Endothelial cell of umbilical vein (primary cell): ENCODE measurements at regions not wholly inside any gene's neighbourhood (a gene's known extent, or its start where the extent isn't known, plus 50 kb on each side); places are given as distances from the start of the nearest gene placed in this dataset.

Experiments used
- BruUV-seq: library from RNA; stranded (reverse); fragments of 400-500 nt; replicated peaks from 2 replicates; lab custom pipeline; 2021; lab: Mats Ljungman, UMichigan
- CTCF ChIA-PET: fragments of 300-600, 350-600 bp; sonication (Branson Sonifier 250); formaldehyde crosslinking; loops from one replicate; lab custom pipeline; 2021; ENCODE audit warnings: antibody characterized with exemption, inconsistent platforms; lab: Charles Lee
- POLR2A ChIA-PET: fragments of 300-600, 350-600 bp; sonication (Branson Sonifier 250); formaldehyde crosslinking; loops from one replicate; lab custom pipeline; 2021; ENCODE audit warnings: antibody characterized with exemption, inconsistent platforms; lab: Charles Lee
- DNase-seq: peaks from one replicate; pipeline ENCODE4 v3.0.0-alpha.2; 2011; ENCODE audit warnings: low read depth, low spot score
- FAIRE-seq: peaks from 2 replicates; lab custom pipeline; 2011; peaks lifted over from hg19 to GRCh38; lab: Jason Lieb, UNC
- H2AFZ ChIP-seq: 2 replicates; pipeline ENCODE4 v1.6.0; 2012; ENCODE audit warnings: low read depth, low read length, control low read depth, inconsistent platforms
- H3K27ac ChIP-seq: 2 replicates; pipeline ENCODE4 v1.5.1; 2011; ENCODE audit warnings: low read depth, mild to moderate bottlenecking, control low read depth, low read length, moderate library complexity; ENCODE audit not compliant: insufficient read depth
- H3K27me3 ChIP-seq, 2 experiments: 2 replicates each; pipeline versions ENCODE4 v1.6.0 to v1.6.1; 2011; ENCODE audit warnings: low read length in 2 of 2, mixed read lengths in 1 of 2; ENCODE audit not compliant: control insufficient read depth in 2 of 2, insufficient read depth in 2 of 2
- H3K36me3 ChIP-seq, 2 experiments: 2 replicates in 1 of 2; 3 replicates in 1 of 2; pipeline ENCODE4 v1.5.1; 2011; ENCODE audit warnings: low read length in 2 of 2, mild to moderate bottlenecking in 1 of 2, moderate library complexity in 1 of 2; ENCODE audit not compliant: control insufficient read depth in 2 of 2, insufficient read depth in 2 of 2; ENCODE audit errors: extremely low read depth in 1 of 2
- H3K4me1 ChIP-seq: 3 replicates; pipeline ENCODE4 v1.5.1; 2011; ENCODE audit warnings: mild to moderate bottlenecking, low read length; ENCODE audit not compliant: control insufficient read depth, insufficient read depth; ENCODE audit errors: extremely low read depth
- H3K4me2 ChIP-seq: 2 replicates; pipeline ENCODE4 v1.6.1; 2011; ENCODE audit warnings: low read length, control low read depth, mixed read lengths; ENCODE audit not compliant: insufficient read depth
- H3K4me3 ChIP-seq, 3 experiments: fragments of 200-600 bp in 1 of 3; sonication (generic), shearing (Covaris generic) in 1 of 3; replicated peaks in 1 of 3; 2 replicates each; pipeline ENCODE4 v1.5.1; 2011 to 2016; ENCODE audit warnings: control low read depth in 3 of 3, low read length in 3 of 3, mild to moderate bottlenecking in 2 of 3, inconsistent platforms in 1 of 3, low read depth in 1 of 3, moderate library complexity in 1 of 3; ENCODE audit not compliant: insufficient read depth in 1 of 3
- H3K79me2 ChIP-seq: 2 replicates; pipeline ENCODE4 v1.6.0; 2012; ENCODE audit warnings: low read length, inconsistent platforms; ENCODE audit not compliant: control insufficient read depth, insufficient read depth
- H3K9ac ChIP-seq: replicated peaks from 2 replicates; pipeline ENCODE3; 2011; ENCODE audit warnings: low read length, control low read depth; ENCODE audit not compliant: insufficient read depth; ENCODE audit errors: extremely low read depth
- H3K9me1 ChIP-seq: replicated peaks from 3 replicates; pipeline ENCODE4 v1.6.0; 2011; ENCODE audit warnings: mild to moderate bottlenecking, low read length; ENCODE audit not compliant: control insufficient read depth, insufficient read depth; ENCODE audit errors: extremely low read depth
- H3K9me3 ChIP-seq: replicated peaks from 2 replicates; pipeline ENCODE4 v1.5.1; 2012; ENCODE audit warnings: low read length, inconsistent platforms; ENCODE audit not compliant: control insufficient read depth, insufficient read depth
- H4K20me1 ChIP-seq: replicated peaks from 2 replicates; pipeline ENCODE3; 2011; ENCODE audit warnings: mild to moderate bottlenecking, low read length; ENCODE audit not compliant: control insufficient read depth, insufficient read depth; ENCODE audit errors: extremely low read depth
- CTCF ChIP-seq, 2 donors: IDR thresholded peaks; 1 replicate in 1 of 2; 2 replicates in 1 of 2; pipeline ENCODE4 v1.5.1; 2011; ENCODE audit warnings: low read length in 2 of 2, mild to moderate bottlenecking in 2 of 2, moderate library complexity in 2 of 2, control low read depth in 1 of 2, inconsistent platforms in 1 of 2, low read depth in 1 of 2; ENCODE audit not compliant: insufficient read depth in 1 of 2; ENCODE audit errors: extremely low read depth in 1 of 2
- EZH2 ChIP-seq: IDR thresholded peaks from 2 replicates; pipeline ENCODE4 v1.6.1; 2012; ENCODE audit warnings: borderline replicate concordance, low read depth, mild to moderate bottlenecking, moderate library complexity, low read length, inconsistent platforms; ENCODE audit not compliant: severe bottlenecking
- FOS ChIP-seq: IDR thresholded peaks from 2 replicates; pipeline ENCODE4 v1.6.1; 2011; ENCODE audit warnings: mild to moderate bottlenecking, low read length, moderate library complexity, borderline replicate concordance; ENCODE audit not compliant: insufficient read depth
- GATA2 ChIP-seq: IDR thresholded peaks from 2 replicates; pipeline ENCODE4 v1.7.0; 2011; ENCODE audit warnings: low read depth, mild to moderate bottlenecking, moderate library complexity, mixed read lengths, low read length; ENCODE audit not compliant: insufficient read length, insufficient read depth
- JUN ChIP-seq: IDR thresholded peaks from 2 replicates; pipeline ENCODE4 v1.6.1; 2011; ENCODE audit warnings: borderline replicate concordance, low read depth; ENCODE audit not compliant: insufficient read length, insufficient read depth
- MYC ChIP-seq: IDR thresholded peaks from one replicate; pipeline ENCODE4 v1.6.1; 2011; ENCODE audit warnings: mild to moderate bottlenecking, low read depth, low read length
- POLR2A ChIP-seq: IDR thresholded peaks from 2 replicates; pipeline ENCODE4 v1.6.1; 2012; ENCODE audit warnings: low read depth, mild to moderate bottlenecking, control low read depth, low read length
- POLR2AphosphoS5 ChIP-seq: IDR thresholded peaks from 2 replicates; pipeline ENCODE4 v1.6.1; 2012; ENCODE audit warnings: low read depth, mild to moderate bottlenecking, control low read depth, low read length, moderate library complexity; ENCODE audit not compliant: insufficient read depth
- dilution Hi-C: fragments of 300-500 bp; cut with MboI; formaldehyde crosslinking; loops from one replicate; pipeline ENCODE4 v1.15.0; 2019; ENCODE audit warnings: low sequenced_read_pairs; ENCODE audit not compliant: extremely low pct_ligation_motif_present
- intact Hi-C: fragments of 100-400 bp; cut with micrococcal nuclease; formaldehyde crosslinking; loops from one replicate; pipeline ENCODE4 v1.10.0; 2022
- TF ChIP-seq, protein P1 (sequence below): IDR thresholded peaks from 2 replicates; pipeline ENCODE4 v1.6.1; 2011; ENCODE audit not compliant: insufficient read depth, insufficient read length

GRCh38 chr6:48754641-48755040, 643.6 kb upstream of the PTCHD4 start:
- no peaks in the 10 kb centered on the region for H3K27me3 ChIP-seq
- TF ChIP-seq GATA2 (no peak), JUN (no peak), EZH2 (no peak), POLR2AphosphoS5 (no peak), CTCF (IDR thresholded peaks at IDR 0.05; ENCODE audit: extremely low read depth in 1 of 2, insufficient read depth in 1 of 2, low read depth in 1 of 2, low read length in 2 of 2) (no peak), FOS (no peak), POLR2A (no peak), MYC (no peak)
- TF ChIP-seq, protein P1, sequence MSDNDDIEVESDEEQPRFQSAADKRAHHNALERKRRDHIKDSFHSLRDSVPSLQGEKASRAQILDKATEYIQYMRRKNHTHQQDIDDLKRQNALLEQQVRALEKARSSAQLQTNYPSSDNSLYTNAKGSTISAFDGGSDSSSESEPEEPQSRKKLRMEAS, result no peak
- ChIA-PET CTCF (interaction anchor here (1.2 kb wide), 1 partner anchor 11 kb away, joined by 9 read pairs; no protein-coding TSS in a partner anchor), POLR2A (no interaction called here)
- no peaks in the 10 kb centered on the region for H3K36me3 ChIP-seq
- FAIRE-seq, result no peak
- no peaks in the 10 kb centered on the region for H3K79me2 ChIP-seq
- dilution Hi-C loops, result no loop called here
- H3K9me1 ChIP-seq, result no peaks in the 10 kb centered on the region
- H4K20me1 ChIP-seq, result no peaks in the 10 kb centered on the region
- H3K4me1 ChIP-seq, result no peaks in the 10 kb centered on the region
- no peak overlapping the region for H3K4me3 ChIP-seq
- no peaks in the 10 kb centered on the region for H3K9me3 ChIP-seq
- no TSS peak for BruUV-seq
- H3K27ac ChIP-seq, result no peak overlapping the region
- DNase-seq, result no peak
- H3K4me2 ChIP-seq, result no peak overlapping the region
- H3K9ac ChIP-seq, result no peak overlapping the region
- no peak overlapping the region for H2AFZ ChIP-seq
- intact Hi-C loops, result no loop called here
